GM12878 (cell line): ENCODE measurements at regions not wholly inside any gene's neighbourhood (a gene's known extent, or its start where the extent isn't known, plus 50 kb on each side); places are given as distances from the start of the nearest gene placed in this dataset.

ENCODE experiments used
- ATAC-seq: fragments of 200-7000 bp; cut with Tn5 transposase; 3 replicates; pipeline ENCODE4 v1.9.1; 2020; ENCODE audit warnings: mild to moderate bottlenecking, moderate library complexity
- BruUV-seq: library from RNA; stranded (reverse); fragments of 400-500 nt; replicated peaks from 2 replicates; lab custom pipeline; 2021; lab: Mats Ljungman, UMichigan
- CTCF ChIA-PET: fragments of 300-600 bp; sonication (Branson Sonifier 250); formaldehyde crosslinking; extraction: SDS; loops from one replicate; lab custom pipeline; 2021; ENCODE audit warnings: inconsistent platforms; lab: Yijun Ruan, JAX
- POLR2A ChIA-PET: fragments of 350-600 bp; formaldehyde crosslinking; extraction: SDS; loops from one replicate; lab custom pipeline; 2021; ENCODE audit warnings: inconsistent platforms; lab: Charles Lee
- RAD21 ChIA-PET: fragments of 300-600 bp; sonication (Branson Sonifier 250); formaldehyde crosslinking; loops from one replicate; lab custom pipeline; 2023; ENCODE audit warnings: antibody characterized with exemption; ENCODE audit not compliant: unreplicated experiment; lab: Charles Lee
- SMC1A ChIA-PET: fragments of 300-600 bp; sonication (Branson Sonifier 250); formaldehyde crosslinking; loops from one replicate; lab custom pipeline; 2023; ENCODE audit not compliant: unreplicated experiment, uncharacterized antibody; lab: Charles Lee
- DNase-seq: peaks from one replicate; pipeline ENCODE4 v3.0.0-alpha.2; 2011; ENCODE audit warnings: low read depth, low spot score
- FAIRE-seq: peaks from 3 replicates; lab custom pipeline; 2011; peaks lifted over from hg19 to GRCh38; lab: Jason Lieb, UNC
- H2AFZ ChIP-seq: 2 replicates; pipeline ENCODE4 v1.6.0; 2011; ENCODE audit warnings: low read depth, low read length, control low read depth; ENCODE audit not compliant: control insufficient read depth
- H3K27ac ChIP-seq: 2 replicates; pipeline ENCODE4 v1.5.1; 2011; ENCODE audit warnings: control low read depth; ENCODE audit not compliant: control insufficient read depth, insufficient read depth
- H3K27me3 ChIP-seq, 2 experiments: replicated peaks in 1 of 2; 2 replicates each; pipeline versions ENCODE4 v1.6.0 to v1.6.1; 2011; ENCODE audit warnings: low read length in 1 of 2; ENCODE audit not compliant: control insufficient read depth in 2 of 2, insufficient read depth in 2 of 2
- H3K36me3 ChIP-seq, 2 experiments: 2 replicates each; pipeline ENCODE4 v1.5.1; 2011; ENCODE audit warnings: low read length in 1 of 2; ENCODE audit not compliant: control insufficient read depth in 2 of 2, insufficient read depth in 2 of 2
- H3K4me1 ChIP-seq: 2 replicates; pipeline ENCODE4 v1.6.1; 2011; ENCODE audit warnings: mild to moderate bottlenecking, low read length, moderate library complexity, mixed read lengths; ENCODE audit not compliant: control insufficient read depth, insufficient read depth
- H3K4me2 ChIP-seq: 2 replicates; pipeline ENCODE4 v1.6.0; 2011; ENCODE audit warnings: control low read depth; ENCODE audit not compliant: control insufficient read depth, insufficient read depth
- H3K4me3 ChIP-seq: fragments of 200-600 bp; sonication (generic); 2 replicates; pipeline ENCODE4 v1.5.1; 2016
- H3K79me2 ChIP-seq: 2 replicates; pipeline ENCODE4 v1.6.0; 2011; ENCODE audit warnings: low read length; ENCODE audit not compliant: control insufficient read depth, insufficient read depth
- H3K9ac ChIP-seq: 2 replicates; pipeline ENCODE4 v1.8.0; 2011; ENCODE audit warnings: low read length, control low read depth, mixed read lengths; ENCODE audit not compliant: control insufficient read depth, insufficient read depth
- H3K9me3 ChIP-seq: replicated peaks from 3 replicates; pipeline ENCODE4 v1.5.1; 2011; ENCODE audit warnings: mild to moderate bottlenecking, low read length; ENCODE audit not compliant: control insufficient read depth, insufficient read depth
- H4K20me1 ChIP-seq: 2 replicates; pipeline ENCODE4 v1.6.0; 2011; ENCODE audit not compliant: control insufficient read depth, insufficient read depth
- ATF7 ChIP-seq: fragments of 450-650 bp; IDR thresholded peaks from 2 replicates; pipeline ENCODE4 v1.6.1; 2016; ENCODE audit warnings: low read depth, mild to moderate bottlenecking
- CBX3 ChIP-seq: fragments of 200-600 bp; sonication (generic); IDR thresholded peaks from 2 replicates; pipeline ENCODE4 v1.6.1; 2016; ENCODE audit warnings: low read depth, borderline replicate concordance
- HDGF ChIP-seq: fragments of 450-650 bp; IDR thresholded peaks from 2 replicates; pipeline ENCODE4 v1.6.1; 2016; ENCODE audit warnings: antibody characterized with exemption
- HSF1 ChIP-seq: fragments of 150-350 bp; IDR thresholded peaks from 2 replicates; pipeline ENCODE4 v1.6.1; 2014; ENCODE audit warnings: mild to moderate bottlenecking, low read depth, low read length
- KDM1A ChIP-seq: fragments of 200-600 bp; sonication (generic); IDR thresholded peaks from 2 replicates; pipeline ENCODE4 v1.6.1; 2016; ENCODE audit warnings: borderline replicate concordance
- LARP7 ChIP-seq: fragments of 450-650 bp; IDR thresholded peaks from 2 replicates; pipeline ENCODE4 v1.6.1; 2017; ENCODE audit warnings: mild to moderate bottlenecking
- NR2F1 ChIP-seq: fragments of 450-650 bp; conservative IDR thresholded peaks from 2 replicates; pipeline ENCODE4 v1.6.1; 2017; ENCODE audit warnings: mild to moderate bottlenecking
- NRF1 ChIP-seq: conservative IDR thresholded peaks from 2 replicates; pipeline ENCODE4 v1.6.1; 2011; ENCODE audit warnings: mild to moderate bottlenecking, low read depth, low read length, improper control_type of control experiment
- PAX8 ChIP-seq: fragments of 450-650 bp; IDR thresholded peaks from 2 replicates; pipeline ENCODE4 v1.6.1; 2017; ENCODE audit warnings: mild to moderate bottlenecking, moderate library complexity
- RAD21 ChIP-seq: IDR thresholded peaks from 2 replicates; pipeline ENCODE4 v1.6.1; 2011; ENCODE audit warnings: mild to moderate bottlenecking, low read depth, low read length, moderate library complexity; ENCODE audit not compliant: insufficient read depth
- SIN3A ChIP-seq: IDR thresholded peaks from 2 replicates; pipeline ENCODE4 v1.6.1; 2012; ENCODE audit warnings: low read depth, low read length, improper control_type of control experiment
- SIX5 ChIP-seq: IDR thresholded peaks from 2 replicates; pipeline ENCODE4 v1.6.1; 2011; ENCODE audit warnings: mild to moderate bottlenecking, low read depth, low read length, moderate library complexity; ENCODE audit not compliant: severe bottlenecking
- USF1 ChIP-seq: IDR thresholded peaks from 2 replicates; pipeline ENCODE4 v1.6.1; 2011; ENCODE audit warnings: borderline replicate concordance, low read depth, mild to moderate bottlenecking, moderate library complexity, mixed read lengths, low read length; ENCODE audit not compliant: insufficient read depth; ENCODE audit errors: extremely low read length
- ZBED1 ChIP-seq: IDR thresholded peaks from 2 replicates; pipeline ENCODE4 v1.6.1; 2016; ENCODE audit warnings: borderline replicate concordance
- WGBS: methylation state at CpG from one replicate; pipeline ENCODE4 v1.1.6; 2016; ENCODE audit warnings: low lambda C conversion rate; ENCODE audit not compliant: insufficient replicate concordance, insufficient coverage; ENCODE audit errors: missing lambda C conversion rate; 5-methylcytosine and 5-hydroxymethylcytosine counted together
- in situ Hi-C: fragments of 300-500 bp; cut with MboI; formaldehyde crosslinking; loops from 9 replicates; pipeline ENCODE4 v1.14.3; 2018; ENCODE audit warnings: mixed read lengths
- intact Hi-C: fragments of 100-400 bp; cut with micrococcal nuclease; formaldehyde crosslinking; loops from one replicate; pipeline ENCODE4 v1.14.2; 2022; ENCODE audit not compliant: unreplicated experiment
- TF ChIP-seq, protein P1 (sequence below): IDR thresholded peaks from 2 replicates; pipeline ENCODE4 v1.6.1; 2012; ENCODE audit warnings: low read length, inconsistent platforms
- TF ChIP-seq, protein P2 (sequence below): fragments of 450-650 bp; IDR thresholded peaks from 2 replicates; pipeline ENCODE4 v1.6.1; 2017; ENCODE audit warnings: mild to moderate bottlenecking, moderate library complexity

GRCh38 chr22:27663812-27664211, 137.7 kb downstream of the MN1 start:
- in situ Hi-C loops (no loop called here), intact Hi-C loops (no loop called here)
- Histone ChIP-seq H3K27ac (no peak overlapping the region), H2AFZ (no peak overlapping the region), H3K4me3 (no peak overlapping the region), H3K9ac (no peak overlapping the region), H3K27me3 (no peaks in the 10 kb centered on the region), H3K4me2 (no peak overlapping the region), H3K79me2 (no peaks in the 10 kb centered on the region), H3K9me3 (no peaks in the 10 kb centered on the region; the same call in 2 of the 3 replicates), H4K20me1 (no peaks in the 10 kb centered on the region), H3K4me1 (no peaks in the 10 kb centered on the region), H3K36me3 (no peaks in the 10 kb centered on the region)
- TF ChIP-seq HDGF: no peak
- TF ChIP-seq, protein P1, sequence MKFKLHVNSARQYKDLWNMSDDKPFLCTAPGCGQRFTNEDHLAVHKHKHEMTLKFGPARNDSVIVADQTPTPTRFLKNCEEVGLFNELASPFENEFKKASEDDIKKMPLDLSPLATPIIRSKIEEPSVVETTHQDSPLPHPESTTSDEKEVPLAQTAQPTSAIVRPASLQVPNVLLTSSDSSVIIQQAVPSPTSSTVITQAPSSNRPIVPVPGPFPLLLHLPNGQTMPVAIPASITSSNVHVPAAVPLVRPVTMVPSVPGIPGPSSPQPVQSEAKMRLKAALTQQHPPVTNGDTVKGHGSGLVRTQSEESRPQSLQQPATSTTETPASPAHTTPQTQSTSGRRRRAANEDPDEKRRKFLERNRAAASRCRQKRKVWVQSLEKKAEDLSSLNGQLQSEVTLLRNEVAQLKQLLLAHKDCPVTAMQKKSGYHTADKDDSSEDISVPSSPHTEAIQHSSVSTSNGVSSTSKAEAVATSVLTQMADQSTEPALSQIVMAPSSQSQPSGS: no peak
- TF ChIP-seq KDM1A: no peak
- TF ChIP-seq, protein P2, sequence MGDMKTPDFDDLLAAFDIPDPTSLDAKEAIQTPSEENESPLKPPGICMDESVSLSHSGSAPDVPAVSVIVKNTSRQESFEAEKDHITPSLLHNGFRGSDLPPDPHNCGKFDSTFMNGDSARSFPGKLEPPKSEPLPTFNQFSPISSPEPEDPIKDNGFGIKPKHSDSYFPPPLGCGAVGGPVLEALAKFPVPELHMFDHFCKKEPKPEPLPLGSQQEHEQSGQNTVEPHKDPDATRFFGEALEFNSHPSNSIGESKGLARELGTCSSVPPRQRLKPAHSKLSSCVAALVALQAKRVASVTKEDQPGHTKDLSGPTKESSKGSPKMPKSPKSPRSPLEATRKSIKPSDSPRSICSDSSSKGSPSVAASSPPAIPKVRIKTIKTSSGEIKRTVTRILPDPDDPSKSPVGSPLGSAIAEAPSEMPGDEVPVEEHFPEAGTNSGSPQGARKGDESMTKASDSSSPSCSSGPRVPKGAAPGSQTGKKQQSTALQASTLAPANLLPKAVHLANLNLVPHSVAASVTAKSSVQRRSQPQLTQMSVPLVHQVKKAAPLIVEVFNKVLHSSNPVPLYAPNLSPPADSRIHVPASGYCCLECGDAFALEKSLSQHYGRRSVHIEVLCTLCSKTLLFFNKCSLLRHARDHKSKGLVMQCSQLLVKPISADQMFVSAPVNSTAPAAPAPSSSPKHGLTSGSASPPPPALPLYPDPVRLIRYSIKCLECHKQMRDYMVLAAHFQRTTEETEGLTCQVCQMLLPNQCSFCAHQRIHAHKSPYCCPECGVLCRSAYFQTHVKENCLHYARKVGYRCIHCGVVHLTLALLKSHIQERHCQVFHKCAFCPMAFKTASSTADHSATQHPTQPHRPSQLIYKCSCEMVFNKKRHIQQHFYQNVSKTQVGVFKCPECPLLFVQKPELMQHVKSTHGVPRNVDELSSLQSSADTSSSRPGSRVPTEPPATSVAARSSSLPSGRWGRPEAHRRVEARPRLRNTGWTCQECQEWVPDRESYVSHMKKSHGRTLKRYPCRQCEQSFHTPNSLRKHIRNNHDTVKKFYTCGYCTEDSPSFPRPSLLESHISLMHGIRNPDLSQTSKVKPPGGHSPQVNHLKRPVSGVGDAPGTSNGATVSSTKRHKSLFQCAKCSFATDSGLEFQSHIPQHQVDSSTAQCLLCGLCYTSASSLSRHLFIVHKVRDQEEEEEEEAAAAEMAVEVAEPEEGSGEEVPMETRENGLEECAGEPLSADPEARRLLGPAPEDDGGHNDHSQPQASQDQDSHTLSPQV: no peak
- no peak for TF ChIP-seq ATF7
- no peak for TF ChIP-seq RAD21
- no peak for TF ChIP-seq LARP7
- TF ChIP-seq SIX5: no peak
- no peak for TF ChIP-seq NRF1
- no peak for TF ChIP-seq USF1
- TF ChIP-seq HSF1: no peak
- no peak for TF ChIP-seq SIN3A
- no peak for TF ChIP-seq CBX3
- TF ChIP-seq NR2F1: no peak
- TF ChIP-seq PAX8: no peak
- TF ChIP-seq ZBED1: no peak
- ATAC-seq (no peak), DNase-seq (no peak), FAIRE-seq (no peak)
- ChIA-PET RAD21 (no interaction called here), POLR2A (no interaction called here), SMC1A (no interaction called here), CTCF (no interaction called here)
- no TSS peak for BruUV-seq
- 1% methylated on average over 5 of the region's 5 CpGs for WGBS
